ENCODE measurements at regions not wholly inside any gene's neighbourhood (a gene's known extent, or its start where the extent isn't known, plus 50 kb on each side); places are given as distances from the start of the nearest gene placed in this dataset.

- no peak overlapping the region for H3K27ac ChIP-seq (ENCODE audit: low read length)
- ATAC-seq (no peak), DNase-seq (no peak)
- Mint-ChIP-seq H3K36me3 (no peaks in the 10 kb centered on the region), H3K9me3 (peaks cover 0 to 2% of the 10 kb centered on the region in 2 donors), H3K4me1 (no peaks in the 10 kb centered on the region), H3K27ac (no peak overlapping the region), H3K27me3 (ENCODE audit: low read depth in 2 of 2) (peaks cover 14 to 37% of the 10 kb centered on the region in 2 donors), H3K4me3 (no peak overlapping the region)
- H3K9me3 ChIP-seq (ENCODE audit: control insufficient read depth, insufficient read depth, low read length): no peaks in the 10 kb centered on the region
- intact Hi-C loops (cut with micrococcal nuclease): no loop called here
- WGBS (ENCODE audit: insufficient coverage): 15% methylated on average over 4 of the region's 4 CpGs
- no peak for TF ChIP-seq CTCF (IDR thresholded peaks at IDR 0.05)
- H3K4me3 ChIP-seq (ENCODE audit: low read length): no peak overlapping the region
- no peaks in the 10 kb centered on the region for H3K4me1 ChIP-seq (ENCODE audit: control insufficient read depth, insufficient read depth, low read length)
- no peaks in the 10 kb centered on the region for H3K27me3 ChIP-seq (ENCODE audit: control insufficient read depth, insufficient read depth, low read length)
- H3K36me3 ChIP-seq (ENCODE audit: control insufficient read depth, insufficient read depth, low read length): no peaks in the 10 kb centered on the region
Measured at GRCh38 chr6:135665935-135666334, 168.4 kb upstream of the AHI1 start.

DNA sequence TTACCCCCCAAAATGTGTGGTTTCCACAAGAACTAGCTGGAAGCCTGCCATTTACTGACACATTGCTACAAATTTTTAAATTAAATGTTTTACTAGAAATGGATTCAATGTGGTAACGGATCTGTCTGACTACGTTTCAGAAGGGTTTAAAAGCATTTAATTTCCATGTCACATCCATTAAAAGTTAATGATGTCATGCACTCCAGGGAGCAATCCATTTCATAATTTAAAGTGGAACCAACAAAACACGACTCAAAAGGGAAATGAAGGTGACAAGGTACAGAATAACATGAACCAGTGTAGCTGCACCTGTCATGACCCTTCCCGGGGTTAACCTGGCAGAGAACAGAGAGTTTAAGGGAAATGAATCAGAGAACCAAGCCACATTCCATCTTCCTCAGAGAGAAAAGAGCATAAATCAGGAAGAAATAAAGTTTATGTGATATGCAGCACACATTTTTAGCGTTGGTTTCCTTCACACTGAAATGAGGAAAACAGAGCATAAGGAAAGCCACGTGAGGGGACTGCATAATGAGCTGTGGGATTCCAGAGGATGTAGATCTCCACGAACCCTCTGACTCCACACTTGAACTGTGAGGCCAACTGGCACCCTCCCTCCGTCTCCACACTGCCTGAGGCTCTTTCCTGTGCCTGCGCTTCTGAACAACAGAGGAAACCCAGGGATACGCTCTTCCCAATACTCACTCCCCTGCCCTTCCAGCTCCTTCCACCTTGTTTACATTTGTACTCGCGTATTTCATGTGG, 170.3 kb upstream of the AHI1 start:
- H3K9me3 ChIP-seq (ENCODE audit: control insufficient read depth, insufficient read depth, low read length): no peaks in the 10 kb centered on the region
- H3K4me3 Mint-ChIP-seq: no peak overlapping the region
- TF ChIP-seq CTCF (IDR thresholded peaks at IDR 0.05): no peak
- H3K27me3 Mint-ChIP-seq (ENCODE audit: low read depth in 2 of 2): peaks cover 10 to 23% of the 10 kb centered on the region in 2 donors
- H3K4me3 ChIP-seq (ENCODE audit: low read length): no peak overlapping the region
- H3K27me3 ChIP-seq (ENCODE audit: control insufficient read depth, insufficient read depth, low read length): no peaks in the 10 kb centered on the region
- H3K27ac Mint-ChIP-seq: no peak overlapping the region
- no peak for ATAC-seq
- intact Hi-C loops (cut with micrococcal nuclease): no loop called here
- no peak overlapping the region for H3K27ac ChIP-seq (ENCODE audit: low read length)
- WGBS (ENCODE audit: insufficient coverage): 61% methylated on average over 11 of the region's 12 CpGs
- no peaks in the 10 kb centered on the region for H3K4me1 Mint-ChIP-seq
- H3K36me3 Mint-ChIP-seq: no peaks in the 10 kb centered on the region
- no peak for DNase-seq
- H3K36me3 ChIP-seq (ENCODE audit: control insufficient read depth, insufficient read depth, low read length): no peaks in the 10 kb centered on the region
- peaks cover 0 to 2% of the 10 kb centered on the region in 2 donors for H3K9me3 Mint-ChIP-seq
- H3K4me1 ChIP-seq (ENCODE audit: control insufficient read depth, insufficient read depth, low read length): no peaks in the 10 kb centered on the region

DNA sequence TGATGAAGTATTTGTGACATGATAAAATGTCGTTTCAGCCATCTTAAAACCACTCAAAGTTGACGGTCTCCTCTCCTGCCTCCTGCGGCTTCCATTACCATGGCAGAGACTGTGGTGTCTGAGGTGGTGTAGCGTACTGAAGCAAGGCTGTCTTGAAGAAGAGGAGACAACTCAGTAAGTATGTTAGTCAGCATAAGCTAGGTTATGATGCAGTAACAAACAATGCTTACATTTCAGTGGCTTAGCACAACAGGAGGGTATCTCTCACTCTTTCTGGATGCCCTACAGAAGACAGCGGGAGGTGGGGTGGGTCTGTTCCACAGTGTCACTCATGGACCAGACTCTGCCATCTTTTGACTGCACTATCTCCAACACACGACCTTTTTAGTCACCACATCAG, 174.7 kb upstream of the AHI1 start:
- H3K4me3 Mint-ChIP-seq: no peak overlapping the region
- Histone ChIP-seq H3K36me3 (ENCODE audit: control insufficient read depth, insufficient read depth, low read length) (no peaks in the 10 kb centered on the region), H3K9me3 (ENCODE audit: control insufficient read depth, insufficient read depth, low read length) (no peaks in the 10 kb centered on the region), H3K4me3 (ENCODE audit: low read length) (no peak overlapping the region), H3K27me3 (ENCODE audit: control insufficient read depth, insufficient read depth, low read length) (no peaks in the 10 kb centered on the region), H3K27ac (ENCODE audit: low read length) (no peak overlapping the region), H3K4me1 (ENCODE audit: control insufficient read depth, insufficient read depth, low read length) (no peaks in the 10 kb centered on the region)
- ATAC-seq: no peak
- H3K36me3 Mint-ChIP-seq: no peaks in the 10 kb centered on the region
- WGBS (ENCODE audit: insufficient coverage): 95% methylated on average over 6 of the region's 6 CpGs
- H3K4me1 Mint-ChIP-seq: no peaks in the 10 kb centered on the region
- H3K27ac Mint-ChIP-seq: no peak overlapping the region
- TF ChIP-seq CTCF (IDR thresholded peaks at IDR 0.05): no peak
- intact Hi-C loops (cut with micrococcal nuclease): loop anchor here (10.0 kb wide), 1 partner anchor 643 kb away; no protein-coding TSS in a partner anchor
- no peak for DNase-seq
- H3K9me3 Mint-ChIP-seq: no peaks in the 10 kb centered on the region
- H3K27me3 Mint-ChIP-seq (ENCODE audit: low read depth in 2 of 2): peaks cover 4 to 9% of the 10 kb centered on the region in 2 donors

Data from natural killer cell (primary cell).